Testis (tissue), 2 donors: ENCODE measurements at regions not wholly inside any gene's neighbourhood (a gene's known extent, or its start where the extent isn't known, plus 50 kb on each side); places are given as distances from the start of the nearest gene placed in this dataset.
A peak's percentile ranks its signal among the peaks of the same experiment; 100 is the strongest.

Source experiments
- DNase-seq: peaks from one replicate; pipeline ENCODE4 v3.0.0-alpha.2; 2019
- H3K27ac ChIP-seq, 2 donors: fragments of 200-600 bp; sonication (generic); one replicate each; pipeline ENCODE4 v1.5.1; 2019
- H3K27me3 ChIP-seq: fragments of 200-600 bp; sonication (generic); one replicate; pipeline ENCODE4 v1.5.1; 2019
- H3K36me3 ChIP-seq: fragments of 200-600 bp; sonication (generic); one replicate; pipeline ENCODE4 v1.5.1; 2017; ENCODE audit warnings: low read depth; ENCODE audit errors: missing control alignments
- H3K4me1 ChIP-seq: fragments of 200-600 bp; sonication (generic); one replicate; pipeline ENCODE4 v1.5.1; 2019
- H3K4me3 ChIP-seq, 2 donors: fragments of 200-600 bp; sonication (generic); one replicate each; pipeline ENCODE4 v1.5.1; 2017 to 2019
- H3K9me3 ChIP-seq: fragments of 200-600 bp; sonication (generic); one replicate; pipeline ENCODE4 v1.5.1; 2017
- CTCF ChIP-seq, 3 experiments: fragments of 450-650 bp in 2 of 3; fragments of 200-600 bp in 1 of 3; sonication (generic) in 1 of 3; IDR thresholded peaks; one replicate each; pipeline ENCODE4 v1.5.1; 2016 to 2019; ENCODE audit warnings: antibody characterized with exemption in 3 of 3, mild to moderate bottlenecking in 2 of 3, moderate library complexity in 1 of 3
- POLR2A ChIP-seq: fragments of 450-650 bp; IDR thresholded peaks from one replicate; pipeline ENCODE4 v1.6.1; 2017; ENCODE audit warnings: antibody characterized with exemption, mild to moderate bottlenecking, moderate library complexity
- WGBS, 2 donors: methylation state at CpG; one replicate each; pipeline ENCODE4 v1.1.5; 2018; 5-methylcytosine and 5-hydroxymethylcytosine counted together
- intact Hi-C: fragments of 100-400 bp; cut with DNase I; formaldehyde crosslinking; loops from one replicate; pipeline ENCODE4 v1.15.1; 2023; ENCODE audit warnings: low total_unique reads

- DNase-seq: no peak
- 77 to 83% methylated on average over 2 of the region's 2 CpGs for WGBS, 2 donors
- intact Hi-C loops: no loop called here
These were observed 141.8 kb upstream of the ZRANB2 start for GRCh38 chr1:71222668-71223067.

GRCh38 chr1:71210718-71211117, 129.9 kb upstream of the ZRANB2 start:
- 88 to 91% methylated on average over 2 of the region's 2 CpGs for WGBS, 2 donors
- Histone ChIP-seq H3K27me3 (no peaks in the 10 kb centered on the region), H3K27ac (no peak overlapping the region), H3K36me3 (no peaks in the 10 kb centered on the region), H3K9me3 (no peaks in the 10 kb centered on the region), H3K4me3 (no peak overlapping the region), H3K4me1 (no peaks in the 10 kb centered on the region)
- intact Hi-C loops: no loop called here
- DNase-seq: no peak
- TF ChIP-seq CTCF (IDR thresholded peaks at IDR 0.05): no peak
- no peak for TF ChIP-seq POLR2A

More at GRCh38 chr1:71222668-71223067, 141.8 kb upstream of the ZRANB2 start:
- Histone ChIP-seq H3K4me1 (peaks cover 3% of the 10 kb centered on the region), H3K27me3 (no peaks in the 10 kb centered on the region), H3K27ac (peak overlapping the region in 1 of 2 donors; percentile 79), H3K4me3 (no peak overlapping the region), H3K36me3 (no peaks in the 10 kb centered on the region), H3K9me3 (no peaks in the 10 kb centered on the region)
- TF ChIP-seq CTCF (IDR thresholded peaks at IDR 0.05): no peak
- no peak for TF ChIP-seq POLR2A

DNA sequence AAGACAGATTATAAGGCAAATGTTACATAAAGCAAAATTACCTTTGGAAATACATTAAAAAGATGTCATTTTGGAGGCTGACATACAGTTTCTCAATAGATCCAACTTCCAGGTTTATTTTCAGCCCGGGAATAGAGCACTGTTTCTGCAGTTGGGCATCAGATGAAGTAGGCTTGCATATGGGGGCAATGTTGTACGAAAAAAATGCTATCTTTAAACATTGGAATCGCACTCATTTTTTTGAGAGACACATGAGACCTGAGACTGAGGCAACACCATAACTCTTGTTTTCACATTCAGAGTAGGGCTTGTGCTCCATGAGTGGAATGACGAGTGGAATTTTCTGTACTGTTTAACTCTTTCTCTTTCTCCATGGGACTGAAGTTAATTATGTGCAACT, 122.4 kb upstream of the ZRANB2 start:
- WGBS, 2 donors: 90 to 91% methylated on average over 4 of the region's 4 CpGs
- DNase-seq: no peak
- no peak overlapping the region for H3K27ac ChIP-seq
- H3K27me3 ChIP-seq: no peaks in the 10 kb centered on the region
- TF ChIP-seq POLR2A: no peak
- TF ChIP-seq CTCF (IDR thresholded peaks at IDR 0.05): no peak
- H3K4me1 ChIP-seq: no peaks in the 10 kb centered on the region
- no peaks in the 10 kb centered on the region for H3K36me3 ChIP-seq
- no peaks in the 10 kb centered on the region for H3K9me3 ChIP-seq
- intact Hi-C loops: no loop called here
- no peak overlapping the region for H3K4me3 ChIP-seq

GRCh38 chr1:71200503-71200902, 119.7 kb upstream of the ZRANB2 start:
- intact Hi-C loops: no loop called here
- Histone ChIP-seq H3K9me3 (no peaks in the 10 kb centered on the region), H3K27me3 (no peaks in the 10 kb centered on the region), H3K4me1 (peaks cover 8% of the 10 kb centered on the region), H3K36me3 (no peaks in the 10 kb centered on the region), H3K4me3 (no peak overlapping the region), H3K27ac (no peak overlapping the region)
- TF ChIP-seq POLR2A (no peak), CTCF (IDR thresholded peaks at IDR 0.05) (no peak)
- DNase-seq: no peak

DNA sequence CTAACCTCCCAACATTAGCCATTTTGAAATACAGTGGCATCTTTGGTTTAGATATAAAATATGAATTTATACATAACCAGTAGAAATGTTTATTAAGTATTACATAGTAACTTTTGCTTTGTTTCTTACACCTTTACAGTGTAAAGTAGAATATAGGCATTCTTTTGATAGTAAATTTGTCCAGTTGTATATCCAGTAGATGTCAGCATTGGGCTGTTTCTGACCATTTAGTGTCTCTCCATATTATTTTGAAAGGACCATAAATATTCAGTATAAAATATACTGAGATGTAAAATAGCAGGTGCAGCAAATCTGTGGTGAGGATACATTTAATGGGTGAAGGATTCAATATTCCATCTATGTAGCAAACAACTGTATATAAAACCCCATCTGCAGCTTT, 115.8 kb upstream of the ZRANB2 start:
- Histone ChIP-seq H3K27me3 (no peaks in the 10 kb centered on the region), H3K36me3 (no peaks in the 10 kb centered on the region), H3K9me3 (no peaks in the 10 kb centered on the region), H3K4me1 (peaks cover 19% of the 10 kb centered on the region), H3K4me3 (no peak overlapping the region), H3K27ac (no peak overlapping the region)
- no peak for TF ChIP-seq POLR2A
- TF ChIP-seq CTCF (IDR thresholded peaks at IDR 0.05): peak in 2 of 3 experiments; percentile 8 to 17
- no peak for DNase-seq
- intact Hi-C loops: loop anchor here (10.0 kb wide), 1 partner anchor 328 kb away; no protein-coding TSS in a partner anchor
